Sigmoid colon (tissue), 6 donors: ENCODE measurements at regions not wholly inside any gene's neighbourhood (a gene's known extent, or its start where the extent isn't known, plus 50 kb on each side); places are given as distances from the start of the nearest gene placed in this dataset.

Experiments used
- DNase-seq: peaks from one replicate; pipeline ENCODE4 v3.0.0-alpha.2; 2019
- H3K27ac ChIP-seq, 4 donors: fragments of 200-600 bp; sonication (generic); one replicate each; pipeline ENCODE4 v1.5.1; 2016 to 2019; ENCODE audit warnings: mild to moderate bottlenecking in 1 of 4
- H3K27me3 ChIP-seq, 3 donors: fragments of 200-600 bp; sonication (generic); one replicate each; pipeline ENCODE4 v1.5.1; 2019; ENCODE audit warnings: mild to moderate bottlenecking in 1 of 3
- H3K36me3 ChIP-seq, 4 donors: fragments of 200-600 bp; sonication (generic); one replicate each; pipeline ENCODE4 v1.5.1; 2016 to 2019
- H3K4me1 ChIP-seq, 4 donors: fragments of 200-600 bp; sonication (generic); one replicate each; pipeline ENCODE4 v1.5.1; 2017 to 2019
- H3K4me3 ChIP-seq, 4 donors: fragments of 200-600 bp; sonication (generic); one replicate each; pipeline ENCODE4 v1.5.1; 2017 to 2019; ENCODE audit warnings: mild to moderate bottlenecking in 2 of 4, moderate library complexity in 1 of 4
- H3K9me3 ChIP-seq, 4 donors: fragments of 200-600 bp in 3 of 4; sonication (generic) in 3 of 4; one replicate each; pipeline versions ENCODE4 v1.5.1 to v1.6.1; 2013 to 2019
- CTCF ChIP-seq, 4 experiments: fragments of 450-650 bp in 3 of 4; fragments of 200-600 bp in 1 of 4; IDR thresholded peaks; one replicate each; pipeline ENCODE4 v1.5.1; 2016 to 2019; ENCODE audit warnings: antibody characterized with exemption in 4 of 4, mild to moderate bottlenecking in 3 of 4, moderate library complexity in 2 of 4
- EP300 ChIP-seq, 4 donors: sonication (generic); formaldehyde crosslinking; IDR thresholded peaks; one replicate each; pipeline ENCODE4 v1.6.1; 2017; ENCODE audit warnings: antibody characterized with exemption in 4 of 4
- POLR2A ChIP-seq, 2 donors: fragments of 450-650 bp; IDR thresholded peaks; one replicate each; pipeline ENCODE4 v1.6.1; 2016; ENCODE audit warnings: antibody characterized with exemption in 2 of 2, mild to moderate bottlenecking in 2 of 2, moderate library complexity in 2 of 2
- POLR2AphosphoS5 ChIP-seq, 4 donors: sonication (generic); formaldehyde crosslinking; IDR thresholded peaks; one replicate each; pipeline ENCODE4 v1.6.1; 2017; ENCODE audit warnings: antibody characterized with exemption in 4 of 4
- WGBS, 2 donors: extraction: QIAGEN DNeasy Blood & Tissue Kit; methylation state at CpG; one replicate each; pipeline ENCODE4 v1.1.7; 2013; 5-methylcytosine and 5-hydroxymethylcytosine counted together
- intact Hi-C: fragments of 100-400 bp; cut with DNase I; formaldehyde crosslinking; loops from one replicate; pipeline ENCODE4 v1.15.1; 2023
- donor health status: healthy with polysubstance abuse.
- donor health status: healthy.

DNA sequence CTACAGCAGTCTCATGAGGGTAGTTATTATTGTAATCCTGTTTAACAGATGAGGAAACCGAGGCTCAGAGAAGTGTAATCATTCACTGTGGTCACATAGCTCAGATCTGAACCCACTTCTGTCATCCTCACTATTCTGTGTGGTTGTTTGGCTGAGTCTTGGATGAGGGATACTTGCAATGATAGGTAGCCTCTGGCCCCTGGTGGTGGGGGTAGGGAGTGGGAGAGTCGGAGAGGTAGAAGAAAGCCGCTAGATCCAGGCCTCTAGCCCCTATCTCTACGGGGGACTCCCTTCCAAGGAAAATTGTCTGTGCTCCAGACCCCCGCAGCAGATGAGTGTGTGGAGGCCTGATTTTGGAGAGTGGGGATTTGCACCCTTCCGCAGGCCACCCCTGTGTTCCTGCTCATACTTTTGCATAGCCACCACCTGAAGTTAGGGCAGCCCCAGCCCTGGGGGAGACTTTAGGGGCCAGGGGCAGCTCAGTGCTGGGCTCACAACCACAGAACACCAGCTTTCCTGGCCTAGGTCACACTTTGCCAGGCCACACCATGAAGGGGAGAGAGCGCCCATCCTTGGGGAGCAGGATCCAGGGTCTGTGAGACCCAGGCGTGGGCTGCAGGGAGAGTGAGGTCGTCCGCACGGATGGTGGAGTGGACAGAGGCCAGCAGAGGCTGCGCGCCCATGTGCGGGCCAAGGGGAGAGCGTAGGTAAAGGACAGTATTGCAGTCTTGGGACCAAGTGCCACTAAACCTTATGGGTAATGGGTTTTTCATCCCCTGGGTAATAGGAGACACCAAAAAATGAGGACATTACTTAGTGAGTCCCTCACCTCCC, 148.2 kb downstream of the GLI2 start:
- Histone ChIP-seq H3K27ac (no peak overlapping the region), H3K27me3 (no peaks in the 10 kb centered on the region), H3K4me3 (no peak overlapping the region), H3K4me1 (peaks cover 0 to 36% (median 25%) of the 10 kb centered on the region in 4 donors), H3K36me3 (no peaks in the 10 kb centered on the region), H3K9me3 (no peaks in the 10 kb centered on the region)
- DNase-seq, result no peak
- TF ChIP-seq POLR2A (IDR thresholded peaks at IDR 0.05) (no peak), CTCF (IDR thresholded peaks at IDR 0.05) (no peak), POLR2AphosphoS5 (IDR thresholded peaks at IDR 0.05) (no peak), EP300 (IDR thresholded peaks at IDR 0.05) (no peak)
- 90 to 91% methylated on average over 15 of the region's 15 CpGs for WGBS, 2 donors
- intact Hi-C loops, result no loop called here

GRCh38 chr2:120884472-120885290, 149.0 kb downstream of the GLI2 start:
- intact Hi-C loops, result no loop called here
- WGBS, 2 donors, result 91 to 93% methylated on average over 16 of the region's 16 CpGs

DNA sequence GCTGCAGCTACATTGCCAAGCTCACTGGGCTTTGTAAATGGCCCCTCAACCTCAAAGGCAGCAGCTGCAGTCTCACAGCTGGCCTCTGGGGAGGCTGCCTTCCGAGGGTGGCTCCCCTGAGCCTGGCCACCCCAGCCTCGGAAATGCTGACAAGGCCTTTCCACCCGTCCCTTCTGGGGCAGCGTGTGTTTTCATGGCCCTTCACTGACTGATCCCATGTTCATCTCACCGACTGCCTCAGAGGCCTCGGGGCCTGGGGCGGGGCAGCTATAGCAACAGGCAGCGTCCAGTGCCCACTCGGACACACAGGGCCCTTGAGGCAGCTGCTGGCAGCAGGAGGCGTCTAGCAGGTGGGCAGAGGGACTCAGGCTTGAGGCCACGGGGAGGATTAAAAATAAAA, 149.7 kb downstream of the GLI2 start:
- WGBS, 2 donors, result 85 to 86% methylated on average over 11 of the region's 11 CpGs
- H3K4me1 ChIP-seq, result peaks cover 0 to 21% (median 13%) of the 10 kb centered on the region in 4 donors
- no peak overlapping the region for H3K4me3 ChIP-seq
- H3K27me3 ChIP-seq, result no peaks in the 10 kb centered on the region
- no peak overlapping the region for H3K27ac ChIP-seq
- H3K9me3 ChIP-seq, result no peaks in the 10 kb centered on the region
- intact Hi-C loops, result no loop called here
- TF ChIP-seq POLR2A (IDR thresholded peaks at IDR 0.05) (no peak), CTCF (IDR thresholded peaks at IDR 0.05) (no peak), EP300 (IDR thresholded peaks at IDR 0.05) (no peak), POLR2AphosphoS5 (IDR thresholded peaks at IDR 0.05) (no peak)
- H3K36me3 ChIP-seq, result no peaks in the 10 kb centered on the region
- no peak for DNase-seq

More at GRCh38 chr2:120884472-120885290, 149.0 kb downstream of the GLI2 start:
- no peaks in the 10 kb centered on the region for H3K9me3 ChIP-seq
- H3K27me3 ChIP-seq, result no peaks in the 10 kb centered on the region
- H3K36me3 ChIP-seq, result no peaks in the 10 kb centered on the region
- H3K27ac ChIP-seq, result no peak overlapping the region
- H3K4me3 ChIP-seq, result no peak overlapping the region
- no peak for TF ChIP-seq CTCF (IDR thresholded peaks at IDR 0.05)
- no peak for TF ChIP-seq POLR2A (IDR thresholded peaks at IDR 0.05)
- TF ChIP-seq EP300 (IDR thresholded peaks at IDR 0.05), result no peak
- TF ChIP-seq POLR2AphosphoS5 (IDR thresholded peaks at IDR 0.05), result no peak
- H3K4me1 ChIP-seq, result peaks cover 0 to 27% (median 18%) of the 10 kb centered on the region in 4 donors
- DNase-seq, result no peak

DNA sequence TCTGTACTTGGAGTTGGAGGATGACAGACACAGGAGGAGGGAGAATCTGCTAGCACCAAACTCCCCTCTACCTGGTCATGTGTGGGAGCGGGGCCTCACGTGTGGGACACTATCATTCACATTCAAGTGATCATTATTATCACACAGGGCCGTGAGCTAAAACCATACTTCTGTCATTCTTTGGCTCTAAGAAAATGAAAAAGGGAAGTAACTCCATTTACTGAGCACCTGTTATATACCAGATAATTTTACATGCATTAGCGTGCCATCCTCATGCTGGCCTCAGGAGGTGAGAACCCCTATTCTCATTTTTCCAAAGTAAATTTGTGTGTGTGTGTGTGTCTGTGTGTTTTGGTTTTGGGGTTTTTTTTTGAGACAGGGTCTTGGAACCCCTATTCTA, 150.1 kb downstream of the GLI2 start:
- Histone ChIP-seq H3K27me3 (no peaks in the 10 kb centered on the region), H3K4me3 (no peak overlapping the region), H3K36me3 (no peaks in the 10 kb centered on the region), H3K9me3 (no peaks in the 10 kb centered on the region), H3K27ac (no peak overlapping the region), H3K4me1 (peaks cover 0 to 20% (median 13%) of the 10 kb centered on the region in 4 donors)
- 80 to 88% methylated on average over 4 of the region's 4 CpGs for WGBS, 2 donors
- intact Hi-C loops, result no loop called here
- no peak for DNase-seq
- TF ChIP-seq EP300 (IDR thresholded peaks at IDR 0.05), result no peak
- no peak for TF ChIP-seq POLR2A (IDR thresholded peaks at IDR 0.05)
- no peak for TF ChIP-seq POLR2AphosphoS5 (IDR thresholded peaks at IDR 0.05)
- no peak for TF ChIP-seq CTCF (IDR thresholded peaks at IDR 0.05)
